Neural progenitor cell (in vitro differentiated cells): ENCODE measurements at regions not wholly inside any gene's neighbourhood (a gene's known extent, or its start where the extent isn't known, plus 50 kb on each side); places are given as distances from the start of the nearest gene placed in this dataset.

ENCODE experiments used
- CTCF ChIP-seq: fragments of 200-600 bp; sonication (generic); IDR thresholded peaks from 2 replicates; pipeline ENCODE4 v1.5.1; 2017; ENCODE audit warnings: antibody characterized with exemption, mild to moderate bottlenecking
- EZH2phosphoT487 ChIP-seq: fragments of 200-600 bp; sonication (generic); IDR thresholded peaks from 2 replicates; pipeline ENCODE4 v1.6.1; 2017; ENCODE audit warnings: antibody characterized with exemption

- TF ChIP-seq CTCF (no peak), EZH2phosphoT487 (no peak)
Observed at GRCh38 chr4:11589676-11590075, 161.0 kb upstream of the HS3ST1 start.
